Omental fat pad (tissue), 3 donors: ENCODE measurements at regions not wholly inside any gene's neighbourhood (a gene's known extent, or its start where the extent isn't known, plus 50 kb on each side); places are given as distances from the start of the nearest gene placed in this dataset.

ENCODE experiments used
- ATAC-seq: fragments of 150-250 bp; one replicate; pipeline ENCODE4 v1.9.1; 2016; ENCODE audit warnings: mild to moderate bottlenecking, moderate library complexity; ENCODE audit not compliant: low FRiP score
- DNase-seq: peaks from one replicate; pipeline ENCODE4 v3.0.0-alpha.2; 2019; ENCODE audit warnings: low spot score
- TF ChIP-seq, protein P1 (sequence below), 3 donors: fragments of 450-650 bp; IDR thresholded peaks; one replicate each; pipeline ENCODE4 v1.5.1; 2016 to 2017; ENCODE audit warnings: antibody characterized with exemption in 3 of 3, mild to moderate bottlenecking in 3 of 3, moderate library complexity in 2 of 3

DNA sequence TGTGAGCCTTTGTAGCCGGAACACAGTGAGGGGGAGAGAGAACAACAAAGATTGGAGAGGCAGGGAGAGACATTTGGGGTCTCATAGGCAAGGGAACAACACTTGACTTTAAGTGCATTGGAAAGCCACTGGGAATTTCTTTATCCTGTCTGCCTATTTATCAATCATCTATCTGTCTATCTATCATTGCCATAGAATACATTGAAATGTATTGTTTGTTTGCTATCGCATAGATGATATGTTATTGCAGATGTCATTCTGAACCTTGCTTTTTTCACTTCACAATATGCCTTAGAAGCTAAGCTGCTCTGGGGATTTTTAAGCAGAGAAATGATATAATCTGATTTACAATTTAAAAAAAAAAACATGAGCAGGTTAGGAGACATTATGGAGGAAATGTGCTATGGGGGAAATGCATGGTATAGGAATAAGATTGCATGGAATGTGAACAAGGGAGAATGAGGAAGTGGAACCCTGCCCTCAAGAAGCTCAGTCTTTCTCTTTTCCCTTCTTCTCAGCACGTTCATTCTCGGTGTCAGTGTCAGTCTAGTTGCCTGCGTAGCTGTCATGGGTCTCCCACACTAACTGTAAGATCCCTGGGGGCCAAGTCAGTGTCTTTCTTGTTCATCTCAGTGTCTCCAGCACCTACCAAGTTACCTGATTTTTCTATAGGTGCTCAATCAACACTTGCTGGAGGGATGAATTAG is 158.7 kb upstream of the ARHGAP20 start:
- ATAC-seq (no peak), DNase-seq (no peak)
- TF ChIP-seq, protein P1, sequence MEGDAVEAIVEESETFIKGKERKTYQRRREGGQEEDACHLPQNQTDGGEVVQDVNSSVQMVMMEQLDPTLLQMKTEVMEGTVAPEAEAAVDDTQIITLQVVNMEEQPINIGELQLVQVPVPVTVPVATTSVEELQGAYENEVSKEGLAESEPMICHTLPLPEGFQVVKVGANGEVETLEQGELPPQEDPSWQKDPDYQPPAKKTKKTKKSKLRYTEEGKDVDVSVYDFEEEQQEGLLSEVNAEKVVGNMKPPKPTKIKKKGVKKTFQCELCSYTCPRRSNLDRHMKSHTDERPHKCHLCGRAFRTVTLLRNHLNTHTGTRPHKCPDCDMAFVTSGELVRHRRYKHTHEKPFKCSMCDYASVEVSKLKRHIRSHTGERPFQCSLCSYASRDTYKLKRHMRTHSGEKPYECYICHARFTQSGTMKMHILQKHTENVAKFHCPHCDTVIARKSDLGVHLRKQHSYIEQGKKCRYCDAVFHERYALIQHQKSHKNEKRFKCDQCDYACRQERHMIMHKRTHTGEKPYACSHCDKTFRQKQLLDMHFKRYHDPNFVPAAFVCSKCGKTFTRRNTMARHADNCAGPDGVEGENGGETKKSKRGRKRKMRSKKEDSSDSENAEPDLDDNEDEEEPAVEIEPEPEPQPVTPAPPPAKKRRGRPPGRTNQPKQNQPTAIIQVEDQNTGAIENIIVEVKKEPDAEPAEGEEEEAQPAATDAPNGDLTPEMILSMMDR (IDR thresholded peaks at IDR 0.05): no peak

DNA sequence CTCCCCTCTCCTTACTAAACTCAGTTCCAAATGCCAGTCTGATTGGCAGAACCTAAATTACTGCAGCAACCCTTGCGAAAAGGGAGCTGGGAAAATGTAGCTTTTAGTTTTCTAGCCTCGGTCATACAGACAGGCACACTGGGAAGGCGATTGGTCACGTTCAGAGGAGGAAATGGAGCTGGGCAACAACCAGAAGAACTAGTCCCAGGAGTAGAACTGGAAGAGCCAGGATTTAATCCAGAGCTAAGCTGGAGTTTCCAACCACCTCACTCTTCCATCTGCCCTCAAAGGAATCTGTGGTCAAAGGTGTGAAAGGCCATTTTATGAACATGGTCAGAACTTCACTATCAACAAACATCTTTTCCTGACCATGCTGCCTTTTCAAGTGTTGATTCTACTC is 155.7 kb upstream of the ARHGAP20 start:
- TF ChIP-seq, protein P1 (IDR thresholded peaks at IDR 0.05): no peak
- ATAC-seq: no peak

DNA sequence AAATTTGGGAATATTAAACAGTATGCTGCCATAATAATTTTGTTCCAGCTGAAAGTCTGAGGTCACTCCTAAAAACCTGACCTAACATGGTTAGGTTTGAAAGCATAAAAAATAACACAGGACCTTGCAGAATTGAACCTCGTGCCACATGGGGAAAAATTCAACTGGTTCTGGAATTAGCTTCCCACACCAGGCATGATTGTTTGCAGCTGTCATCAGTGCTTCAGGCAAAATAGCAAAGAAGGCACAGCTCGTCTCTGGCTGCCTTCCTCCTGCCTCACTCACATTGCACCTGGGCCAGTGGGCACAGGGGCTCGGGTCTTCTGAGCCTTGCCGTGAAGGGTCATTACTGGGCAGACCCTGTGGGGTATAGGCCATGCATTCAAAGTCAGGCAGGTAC is 153.8 kb upstream of the ARHGAP20 start:
- ATAC-seq: no peak
- DNase-seq: no peak
- TF ChIP-seq, protein P1 (IDR thresholded peaks at IDR 0.05): no peak

More for the DNA sequence above, 155.7 kb upstream of the ARHGAP20 start:
- no peak for DNase-seq

DNA sequence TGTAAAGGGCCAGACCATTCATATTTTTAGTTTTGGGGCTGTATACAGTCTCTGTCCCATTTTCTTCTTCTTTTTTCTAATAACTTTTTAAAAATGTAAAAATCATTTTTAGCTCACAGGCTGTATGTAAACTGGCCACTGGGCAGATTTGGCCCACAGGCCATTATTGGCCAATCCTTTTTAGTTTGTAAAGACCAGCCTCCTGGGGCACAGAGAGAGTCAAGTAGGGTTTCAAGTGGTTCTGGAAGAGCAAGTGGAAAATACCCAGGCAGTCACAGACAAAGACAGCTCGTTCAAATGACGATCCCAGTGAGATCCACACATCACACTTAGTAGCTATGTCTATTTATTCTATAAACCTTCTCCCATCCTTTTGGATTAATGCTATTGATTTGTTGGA is 150.2 kb upstream of the ARHGAP20 start:
- no peak for ATAC-seq
- TF ChIP-seq, protein P1 (IDR thresholded peaks at IDR 0.05): no peak
- no peak for DNase-seq

DNA sequence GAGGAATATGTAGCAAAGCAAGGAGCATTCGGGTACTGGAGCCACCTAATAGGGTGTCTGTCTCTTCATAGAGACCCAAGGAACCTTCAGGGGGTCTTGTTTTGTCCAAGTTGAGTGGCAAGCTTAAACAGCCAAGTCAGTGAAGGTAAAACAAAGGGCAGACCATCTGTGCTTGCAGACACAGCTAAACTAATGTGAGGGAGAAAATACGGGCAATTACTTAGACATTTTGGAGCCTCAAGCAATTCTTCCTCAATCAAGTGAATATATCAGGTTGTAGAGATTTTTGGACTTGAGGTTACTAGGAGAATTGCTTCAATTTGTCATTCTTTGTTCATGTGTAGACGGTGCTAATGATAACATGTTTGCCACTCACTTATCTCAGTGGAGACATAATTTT is 148.2 kb upstream of the ARHGAP20 start:
- DNase-seq (no peak), ATAC-seq (no peak)
- TF ChIP-seq, protein P1 (IDR thresholded peaks at IDR 0.05): no peak

DNA sequence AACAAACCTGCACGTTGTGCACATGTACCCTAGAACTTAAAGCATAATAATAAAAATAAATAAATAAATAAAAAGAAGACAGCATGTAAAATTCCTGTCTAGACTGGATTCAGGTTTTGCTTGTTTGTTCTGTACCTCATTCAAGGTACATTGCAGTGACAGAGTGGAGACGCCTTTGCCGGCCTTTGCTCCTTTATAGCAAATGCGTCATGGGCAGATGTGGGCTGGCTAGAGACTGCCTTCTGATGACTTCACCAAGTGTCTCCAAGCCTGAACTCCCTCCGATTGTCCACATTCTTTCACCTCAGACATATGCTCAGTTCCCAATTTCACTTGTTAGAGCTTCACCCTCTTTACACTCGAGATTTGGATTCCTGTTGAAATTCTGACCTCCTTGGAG is 147.8 kb upstream of the ARHGAP20 start:
- no peak for ATAC-seq
- TF ChIP-seq, protein P1 (IDR thresholded peaks at IDR 0.05): no peak
- DNase-seq: no peak

DNA sequence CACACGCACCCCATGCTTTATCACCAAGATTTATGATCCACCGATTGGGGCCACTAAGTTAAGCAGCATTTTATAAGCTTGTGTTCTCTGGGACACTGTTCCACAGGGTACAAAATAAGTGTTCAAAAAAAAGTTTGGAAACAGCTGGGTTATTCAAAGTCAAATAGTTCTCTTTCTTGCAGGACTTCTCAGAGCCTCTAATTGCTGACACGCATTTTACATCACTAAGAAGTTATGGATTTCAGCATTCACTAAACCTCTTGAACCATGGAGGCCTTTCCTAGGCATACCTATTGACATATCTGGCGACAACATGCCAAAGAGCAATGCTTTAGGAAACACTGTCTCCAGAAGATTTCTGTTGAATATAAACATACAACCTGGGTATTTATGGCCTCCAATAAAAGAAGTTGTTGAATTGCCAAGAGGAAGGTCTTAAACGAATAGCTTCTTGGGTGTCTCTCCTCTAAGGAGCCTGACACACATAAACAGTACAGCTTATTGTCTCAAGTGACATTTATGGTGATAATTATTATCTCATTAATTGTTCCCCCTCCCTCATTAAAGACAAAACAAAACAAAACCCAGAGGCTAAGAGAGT is 147.1 kb upstream of the ARHGAP20 start:
- DNase-seq: no peak
- no peak for ATAC-seq

More for the DNA sequence above, 147.1 kb upstream of the ARHGAP20 start:
- TF ChIP-seq, protein P1 (IDR thresholded peaks at IDR 0.05): no peak
